ENCODE measurements at regions not wholly inside any gene's neighbourhood (a gene's known extent, or its start where the extent isn't known, plus 50 kb on each side); places are given as distances from the start of the nearest gene placed in this dataset.

DNA sequence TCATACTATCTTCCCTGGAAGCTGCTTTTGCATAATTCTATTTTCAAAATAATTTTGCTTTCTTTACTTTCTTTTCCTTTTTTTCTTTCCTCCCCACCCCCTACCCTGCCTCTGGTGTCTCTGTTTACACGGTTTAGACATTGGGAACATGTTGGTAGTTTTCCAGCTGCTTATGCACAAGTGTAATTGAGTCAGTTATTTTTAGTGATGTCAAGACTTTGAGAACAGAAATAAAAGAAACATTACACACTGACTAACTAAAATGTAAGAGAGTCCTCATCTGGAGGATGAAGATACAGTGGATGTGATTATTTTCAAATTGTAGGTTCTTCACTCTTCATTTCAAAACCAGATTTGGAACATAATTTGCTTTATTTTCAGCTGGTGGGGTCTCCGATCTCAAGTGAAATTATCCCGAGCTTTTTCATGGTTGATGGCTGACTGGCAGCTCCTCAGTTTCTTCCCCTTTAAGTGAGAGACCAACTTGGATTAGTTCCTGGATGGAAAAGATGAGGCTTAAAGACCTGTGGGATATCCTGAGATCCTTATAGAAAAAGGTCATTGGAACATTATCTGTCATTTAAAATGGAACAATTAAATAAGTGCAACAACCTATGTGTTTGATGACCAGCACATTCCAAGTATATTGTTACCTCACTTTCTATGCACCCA, 154.4 kb upstream of the ZNF462 start:
- no peak for DNase-seq (ENCODE audit: low spot score)

DNA sequence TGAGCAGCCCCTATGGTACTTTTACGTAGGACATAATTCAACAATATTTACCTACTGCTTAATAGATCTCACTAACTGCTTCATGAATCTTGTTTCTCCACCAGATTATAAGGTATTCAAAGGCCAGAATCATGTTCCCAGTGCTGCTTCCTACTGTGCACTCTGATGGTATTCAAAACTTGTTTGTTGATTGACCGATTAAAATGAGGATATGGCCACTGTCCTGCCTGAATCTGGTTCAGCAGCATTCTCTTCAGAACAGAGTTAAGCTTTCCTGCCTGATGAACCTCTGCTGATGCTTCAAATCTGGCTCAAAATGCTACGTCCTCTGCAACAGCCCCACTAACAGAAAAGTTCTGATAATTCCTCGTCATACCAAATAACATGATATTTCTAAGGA, 150.7 kb upstream of the ZNF462 start:
- no peak for DNase-seq (ENCODE audit: low spot score)

DNA sequence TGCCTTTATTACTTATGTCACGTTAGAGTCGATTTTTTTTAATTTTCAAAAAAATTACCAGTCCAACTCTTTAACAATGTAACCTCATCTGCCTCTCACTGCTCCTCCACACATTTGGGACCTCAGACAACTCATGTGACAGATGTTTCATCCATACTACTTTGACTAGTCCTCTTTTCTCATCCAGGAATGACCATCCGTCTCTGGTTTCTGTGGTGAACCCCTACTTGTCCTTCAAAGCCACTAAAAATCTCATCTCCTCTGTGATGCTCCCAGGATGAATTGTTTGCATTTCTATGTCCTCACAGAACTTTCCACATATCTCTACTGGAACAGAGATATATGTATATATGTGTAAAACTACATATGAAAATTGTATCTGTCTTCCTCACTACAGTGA, 149.8 kb upstream of the ZNF462 start:
- no peak for DNase-seq (ENCODE audit: low spot score)

DNA sequence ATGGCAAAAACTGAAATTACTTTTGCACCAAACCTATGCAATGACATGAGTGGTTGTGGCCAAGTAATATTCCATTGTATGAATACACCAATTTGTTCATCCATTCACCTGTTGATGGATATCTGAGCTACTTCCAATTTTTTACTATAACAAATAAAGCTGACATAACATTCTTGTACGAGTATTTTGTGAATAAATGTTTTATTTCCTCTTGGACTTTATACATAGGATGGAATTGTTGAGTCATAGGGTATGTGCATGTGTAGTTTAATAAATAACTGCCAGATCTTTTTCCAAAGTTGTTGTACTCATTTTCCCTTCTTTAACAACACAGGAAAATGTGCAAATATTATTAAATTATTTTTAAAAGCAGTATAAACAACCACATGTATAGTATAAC, 146.1 kb upstream of the ZNF462 start:
- DNase-seq (ENCODE audit: low spot score) = no peak

DNA sequence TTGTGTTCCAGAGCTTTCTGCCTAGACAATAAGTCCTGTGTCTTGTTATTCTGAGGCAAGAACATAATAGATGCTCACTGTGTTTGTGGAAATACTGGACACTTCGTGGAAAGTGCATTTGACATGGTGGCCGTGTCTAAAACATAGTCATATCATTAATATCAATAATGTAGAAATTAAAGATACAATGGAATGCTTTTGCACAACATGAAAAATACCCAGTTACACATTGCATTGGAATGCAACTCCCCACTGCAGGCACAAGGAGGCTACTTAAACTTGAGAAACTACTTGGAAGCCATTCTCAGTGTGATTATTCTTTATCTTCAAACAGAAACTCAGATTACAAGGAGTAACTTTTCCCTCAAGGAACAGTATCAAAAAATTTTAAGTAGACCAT, 145.3 kb upstream of the ZNF462 start:
- DNase-seq (ENCODE audit: low spot score) = no peak

DNA sequence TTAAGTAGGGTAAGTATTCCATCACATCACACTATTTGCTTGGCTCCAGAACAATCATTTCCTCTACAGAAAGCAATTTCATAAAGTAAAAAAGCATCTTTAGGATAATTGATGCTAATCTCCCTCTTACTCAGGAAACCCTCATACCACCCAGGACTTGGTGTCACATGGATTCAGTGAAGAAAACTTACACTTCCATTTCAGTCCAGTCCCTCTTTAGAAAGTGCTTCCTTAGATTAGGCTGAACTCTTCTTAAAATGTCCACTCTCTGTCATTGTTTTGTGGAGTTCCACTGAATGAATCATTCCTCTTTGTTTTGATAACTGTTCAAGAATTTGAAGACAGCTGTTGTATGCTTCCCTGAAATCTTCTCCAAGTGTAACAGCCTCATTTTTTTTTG, 144.0 kb upstream of the ZNF462 start:
- DNase-seq (ENCODE audit: low spot score) = no peak

DNA sequence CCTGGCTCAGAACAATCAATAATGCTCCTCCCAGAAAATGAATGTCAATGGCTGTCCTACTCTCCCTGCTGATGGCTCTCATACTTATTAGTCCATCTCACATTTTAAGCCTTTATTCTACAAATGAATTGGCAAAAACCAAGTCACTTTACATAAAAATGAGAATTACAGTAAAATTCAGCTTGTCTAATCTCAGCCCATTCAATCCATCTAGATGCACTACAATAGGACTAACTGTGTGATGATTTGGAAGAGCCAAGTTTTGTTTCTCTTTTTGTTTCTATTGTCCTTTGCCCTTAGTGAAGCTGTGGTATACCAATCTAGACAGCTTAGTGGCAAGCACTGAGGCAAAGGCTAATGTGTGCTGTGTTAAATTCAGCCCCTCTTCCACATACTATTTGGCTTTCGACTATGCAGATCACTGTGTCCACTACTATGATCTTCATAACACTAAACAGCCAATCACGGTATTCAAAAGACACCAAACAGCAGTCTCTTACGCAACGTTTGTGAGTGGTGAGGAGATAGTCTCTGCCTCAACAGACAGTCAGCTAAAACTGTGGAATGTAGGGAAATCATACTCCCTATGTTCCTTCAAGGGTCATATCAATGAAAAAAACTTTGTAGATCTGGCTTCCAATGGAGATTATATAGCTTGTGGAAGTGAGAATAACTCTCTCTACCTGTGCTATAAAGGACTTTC, 140.8 kb upstream of the ZNF462 start:
- DNase-seq (ENCODE audit: low spot score) = no peak

DNA sequence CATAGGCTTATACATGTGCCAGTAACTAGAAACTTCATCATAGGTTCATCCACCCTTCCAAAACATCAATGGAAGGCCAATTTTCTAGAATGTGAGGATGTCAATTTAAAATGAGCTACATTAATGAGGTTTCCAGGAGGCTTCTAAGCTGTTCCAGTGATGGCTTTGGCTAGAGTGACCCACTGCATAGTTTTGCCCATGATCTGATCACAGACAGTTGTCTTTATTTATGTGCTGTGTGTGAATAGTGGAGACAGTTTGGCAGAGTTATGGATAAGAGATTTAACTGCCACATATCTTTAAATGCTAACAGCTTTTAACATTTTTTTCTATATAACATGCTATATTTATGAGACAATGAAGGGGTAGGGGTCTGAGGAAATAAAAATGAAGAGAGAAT, 139.0 kb upstream of the ZNF462 start:
- no peak for DNase-seq (ENCODE audit: low spot score)

DNA sequence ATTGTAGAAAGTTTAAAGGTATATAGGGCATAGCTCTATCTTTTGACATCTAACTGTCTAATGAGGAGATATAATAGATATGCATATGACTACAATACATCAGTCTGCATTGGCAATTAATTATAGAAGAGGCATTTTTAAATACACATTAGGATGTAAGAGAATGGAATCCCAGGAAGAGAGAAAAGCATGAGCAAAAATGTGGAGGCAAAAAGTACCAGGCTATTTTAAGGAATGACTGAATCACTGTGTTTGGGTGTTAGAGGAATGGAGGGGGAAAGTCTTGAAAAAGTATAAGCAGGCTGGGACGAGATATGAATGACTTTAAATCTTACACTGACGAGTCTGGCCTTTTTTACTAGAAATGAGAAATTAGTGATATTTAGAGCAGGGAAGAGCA, 138.4 kb upstream of the ZNF462 start:
- DNase-seq (ENCODE audit: low spot score) = no peak

DNA sequence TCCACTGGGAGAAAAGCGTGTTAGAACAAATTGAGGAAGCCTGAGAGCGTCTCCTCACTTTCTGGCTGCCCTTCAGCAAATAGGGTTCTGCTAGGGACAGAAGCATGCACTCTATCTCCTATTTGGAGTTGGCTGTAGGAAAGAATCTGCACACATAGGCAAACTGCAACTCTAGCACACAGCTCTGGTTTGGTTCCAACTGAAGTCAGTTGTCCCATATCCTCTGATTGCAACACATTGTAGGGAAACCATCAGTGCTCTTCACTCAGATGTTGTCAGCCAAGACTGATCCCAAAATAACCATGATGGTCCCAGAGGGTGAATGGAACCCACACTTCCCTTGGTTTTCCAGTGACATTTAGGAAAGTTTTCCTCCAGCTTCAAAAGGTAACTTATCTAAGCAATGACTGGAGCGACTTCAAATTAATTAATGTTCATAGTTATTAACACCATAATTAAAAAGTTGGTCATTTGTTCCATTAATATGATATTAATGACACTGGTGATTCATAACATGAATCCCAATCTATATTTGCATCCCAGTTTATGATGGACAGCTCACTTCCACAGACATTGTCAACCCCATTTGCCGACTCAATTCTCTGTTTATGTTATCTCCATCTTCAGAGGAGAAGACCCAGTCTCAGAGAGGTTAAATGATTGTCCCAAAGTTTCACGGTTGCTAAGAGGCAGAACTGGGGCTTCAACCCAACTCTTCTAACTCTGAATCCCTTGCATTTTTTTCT, 136.7 kb upstream of the ZNF462 start:
- DNase-seq (ENCODE audit: low spot score) = no peak

DNA sequence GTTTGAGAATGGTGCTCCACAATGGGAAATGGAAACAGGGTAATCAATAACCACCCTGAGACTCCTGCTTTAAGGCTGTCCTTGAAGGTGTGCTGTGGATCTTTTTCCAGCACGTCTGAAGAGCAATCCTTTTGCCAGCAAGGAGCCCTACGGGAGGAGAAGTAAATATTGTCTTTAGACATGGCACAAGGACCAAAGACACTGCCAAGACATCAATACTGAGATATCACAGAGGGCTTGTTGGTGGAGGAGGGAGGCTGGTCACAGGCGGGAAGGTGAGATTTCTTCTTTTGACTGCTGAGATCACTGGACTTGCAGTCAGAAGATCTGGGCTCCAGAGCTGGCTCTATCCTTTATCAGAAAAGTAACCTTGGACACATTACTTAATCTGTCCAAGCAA, 135.0 kb upstream of the ZNF462 start:
- no peak for DNase-seq (ENCODE audit: low spot score)

DNA sequence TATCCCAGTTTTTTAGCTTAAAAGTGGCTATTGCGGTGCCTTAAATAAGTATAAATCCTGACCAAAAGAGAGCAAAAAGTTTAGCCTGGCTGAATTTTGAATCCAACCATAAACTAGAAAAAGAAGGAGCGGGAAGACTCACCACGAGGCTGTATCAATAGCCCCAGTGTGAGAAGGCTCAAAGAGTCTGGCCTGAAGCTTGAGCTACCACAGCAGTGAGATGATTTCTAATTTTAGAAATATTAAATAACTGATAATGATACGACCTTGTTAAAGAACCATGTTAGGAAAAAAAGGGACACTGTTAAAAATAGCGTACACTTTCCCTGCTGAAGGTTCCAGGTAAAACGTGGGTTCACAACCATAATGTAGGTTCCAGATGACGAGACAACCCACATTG, 134.1 kb upstream of the ZNF462 start:
- no peak for DNase-seq (ENCODE audit: low spot score)

DNA sequence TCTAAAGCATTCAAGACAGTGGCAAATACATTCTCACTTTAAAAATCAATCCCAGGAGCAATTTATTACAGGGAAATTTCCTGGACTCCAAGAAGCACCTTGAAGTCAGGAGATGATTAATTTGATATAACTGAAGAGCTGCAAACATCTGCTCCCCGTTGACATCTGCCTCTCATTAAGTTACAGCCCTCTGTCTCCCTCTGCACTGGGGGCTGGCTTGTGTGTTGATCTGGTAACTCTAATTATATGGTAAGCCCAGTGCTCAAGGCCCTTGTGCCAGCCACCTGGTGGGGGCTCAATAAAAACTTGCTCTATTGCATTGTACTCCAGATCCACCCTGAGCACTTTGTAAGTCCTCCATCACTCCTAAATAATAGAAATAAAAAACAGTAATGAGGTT, 131.1 kb upstream of the ZNF462 start:
- no peak for DNase-seq (ENCODE audit: low spot score)

DNA sequence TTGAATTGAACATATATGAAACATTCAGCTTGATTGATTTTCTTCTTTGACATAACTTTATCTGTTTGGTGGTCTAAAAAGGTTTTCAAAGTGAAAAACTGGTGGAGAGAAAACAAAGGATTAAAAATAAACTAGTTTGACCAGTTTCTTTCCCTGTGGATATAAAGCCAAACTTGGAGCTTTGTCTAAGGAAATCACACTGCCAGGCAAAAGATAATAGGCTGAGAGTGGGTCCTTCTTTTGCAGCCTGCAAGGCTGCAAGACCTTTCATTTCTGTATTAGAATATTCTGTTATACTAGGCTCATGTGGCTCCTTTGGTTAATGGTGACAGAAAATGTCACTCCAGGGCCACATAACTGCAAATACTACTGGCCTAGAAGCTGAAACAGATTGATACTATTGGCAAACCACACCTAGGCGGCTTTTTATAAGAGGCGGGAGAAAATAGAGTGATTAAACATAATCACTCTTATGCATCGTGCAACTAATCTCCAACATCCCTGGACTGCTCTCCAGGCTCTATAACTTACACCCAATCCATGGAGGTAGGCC, 129.1 kb upstream of the ZNF462 start:
- DNase-seq (ENCODE audit: low spot score) = no peak

DNA sequence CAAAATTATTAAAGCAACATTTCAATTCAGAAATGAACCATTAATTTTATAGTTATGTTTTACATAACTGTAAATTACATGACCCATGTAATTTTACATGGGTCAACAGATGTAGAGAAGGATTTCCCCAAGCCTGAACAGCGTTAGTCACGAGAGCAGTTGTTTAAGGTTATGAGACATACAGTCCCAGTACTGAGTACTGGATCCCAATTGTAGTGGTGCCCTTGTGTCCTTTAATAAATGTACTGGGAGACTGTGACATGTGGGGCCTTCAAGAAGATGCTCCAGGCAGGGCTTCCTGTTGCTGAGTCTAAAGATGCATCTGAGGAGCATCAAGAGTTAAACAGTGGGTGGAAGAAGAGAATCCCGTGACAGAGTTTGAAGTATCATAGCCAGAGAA, 125.5 kb upstream of the ZNF462 start:
- DNase-seq (ENCODE audit: low spot score) = no peak

DNA sequence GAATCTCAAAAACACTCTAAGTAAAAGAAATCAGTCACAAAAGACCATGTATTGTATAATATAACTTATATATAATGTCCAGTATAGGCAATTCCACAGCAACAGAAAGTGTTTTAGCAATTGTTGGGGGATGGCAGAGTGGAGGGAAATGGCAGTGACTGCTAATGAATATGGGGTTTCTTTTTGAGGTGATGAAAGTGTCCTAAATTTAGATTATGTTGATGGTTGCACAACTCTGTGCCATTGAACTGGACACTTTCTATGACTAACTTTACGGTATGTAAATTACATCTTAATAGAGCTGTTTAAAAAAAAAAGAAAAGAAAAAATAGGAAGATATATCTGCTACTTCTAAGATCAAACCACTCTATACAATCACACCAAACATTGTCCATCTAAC, 124.9 kb upstream of the ZNF462 start:
- DNase-seq (ENCODE audit: low spot score) = no peak

DNA sequence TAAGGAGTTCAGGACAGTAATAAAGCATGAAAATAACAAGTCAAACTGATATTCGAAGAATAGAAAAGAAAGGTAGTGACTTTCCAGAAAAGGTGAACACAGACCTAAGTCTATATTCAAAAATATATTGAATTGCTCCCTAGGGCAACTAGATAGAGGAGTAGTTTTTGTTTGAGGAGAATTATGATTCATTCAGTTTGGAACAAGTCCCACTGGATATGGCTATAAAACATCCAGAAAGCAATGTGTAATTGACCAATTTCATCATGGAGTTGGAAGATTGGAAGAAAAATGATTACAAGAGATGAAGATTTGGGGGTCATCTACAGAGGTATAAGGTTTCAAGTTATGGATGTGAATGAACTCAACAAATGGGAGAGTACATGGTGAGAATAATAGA, 117.5 kb upstream of the ZNF462 start:
- no peak for DNase-seq (ENCODE audit: low spot score)

DNA sequence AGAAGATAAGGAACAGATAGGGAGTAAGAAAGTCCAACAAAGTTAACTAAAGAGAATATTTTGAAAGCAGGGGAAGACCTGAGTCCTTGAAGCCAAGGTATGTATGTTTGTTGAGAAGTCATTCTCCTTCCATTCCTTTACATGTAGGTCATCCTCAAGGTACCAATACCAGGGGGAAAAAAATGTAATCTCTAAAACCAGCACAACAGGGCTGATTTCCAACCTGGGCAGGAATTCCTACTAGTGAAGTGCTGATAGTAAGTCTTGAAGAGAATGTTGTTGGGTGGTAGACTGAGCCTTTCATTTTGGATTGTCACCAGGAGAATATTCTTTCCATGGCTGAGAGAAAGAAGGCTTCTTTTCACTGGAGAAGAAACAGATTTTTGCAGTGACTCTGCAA, 117.1 kb upstream of the ZNF462 start:
- DNase-seq (ENCODE audit: low spot score) = no peak

DNA sequence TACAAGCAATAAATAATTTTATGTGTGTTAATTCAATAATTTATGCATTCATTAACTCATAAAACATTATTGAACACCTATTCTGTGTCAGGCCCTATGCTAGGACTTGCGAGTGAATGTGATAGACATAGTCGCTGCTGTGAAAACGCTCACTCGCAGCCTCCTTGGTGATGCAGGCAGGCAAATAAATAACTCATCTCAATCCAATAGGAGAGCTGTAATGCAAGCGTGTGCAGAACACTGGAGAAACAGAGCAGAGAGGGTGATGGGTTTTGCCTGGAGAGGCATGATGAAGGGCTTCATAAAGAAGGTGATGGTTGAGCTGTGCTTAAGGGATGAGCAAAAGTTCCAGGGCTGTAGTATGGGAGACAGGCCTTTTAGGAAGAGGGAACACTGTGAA, 111.3 kb upstream of the ZNF462 start:
- DNase-seq (ENCODE audit: low spot score) = no peak

DNA sequence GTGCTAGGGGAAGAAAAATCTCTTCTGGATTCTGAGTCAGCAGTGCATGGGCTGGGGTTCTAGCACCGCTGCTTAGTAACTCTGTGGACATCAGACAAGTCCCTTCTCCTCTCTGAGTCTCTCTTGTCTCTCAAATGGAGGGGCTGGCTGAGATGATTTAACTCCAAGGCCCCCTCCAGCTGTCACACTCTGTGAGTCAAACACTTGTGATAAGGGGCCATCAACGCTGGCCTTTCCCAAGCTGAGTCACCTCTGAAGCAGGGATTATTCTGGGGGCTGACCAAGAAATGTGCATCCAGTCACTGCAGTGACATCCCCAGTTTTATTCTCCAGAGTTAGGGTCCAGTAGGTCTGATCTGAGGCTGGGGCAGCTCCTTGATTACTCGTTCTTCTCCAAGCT, 110.4 kb upstream of the ZNF462 start:
- DNase-seq (ENCODE audit: low spot score) = no peak

DNA sequence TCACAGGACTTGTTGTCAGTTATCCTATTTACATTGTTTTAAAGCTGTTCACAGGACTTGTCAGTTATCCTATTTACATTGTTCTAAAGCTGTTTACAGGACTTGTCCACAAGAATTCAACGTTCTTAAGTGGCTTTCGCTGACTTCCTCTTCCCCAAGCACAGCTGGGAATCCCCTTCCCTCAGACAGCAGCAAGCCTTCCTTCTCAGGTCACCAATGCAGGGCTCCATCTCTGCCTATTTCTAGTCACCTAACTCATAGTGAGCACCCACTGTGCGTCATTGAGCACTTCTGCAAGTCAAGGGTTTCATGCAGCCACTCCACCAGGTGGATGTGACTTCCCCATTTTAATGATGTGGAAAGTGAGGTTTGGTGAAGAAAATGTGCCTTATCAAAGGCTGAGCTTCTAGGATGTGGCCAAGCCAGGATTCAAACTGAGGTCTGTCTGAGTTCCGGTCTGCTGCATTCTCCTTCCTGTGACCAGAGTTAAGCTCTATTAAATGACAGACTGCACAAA, 109.8 kb upstream of the ZNF462 start:
- DNase-seq (ENCODE audit: low spot score) = no peak

DNA sequence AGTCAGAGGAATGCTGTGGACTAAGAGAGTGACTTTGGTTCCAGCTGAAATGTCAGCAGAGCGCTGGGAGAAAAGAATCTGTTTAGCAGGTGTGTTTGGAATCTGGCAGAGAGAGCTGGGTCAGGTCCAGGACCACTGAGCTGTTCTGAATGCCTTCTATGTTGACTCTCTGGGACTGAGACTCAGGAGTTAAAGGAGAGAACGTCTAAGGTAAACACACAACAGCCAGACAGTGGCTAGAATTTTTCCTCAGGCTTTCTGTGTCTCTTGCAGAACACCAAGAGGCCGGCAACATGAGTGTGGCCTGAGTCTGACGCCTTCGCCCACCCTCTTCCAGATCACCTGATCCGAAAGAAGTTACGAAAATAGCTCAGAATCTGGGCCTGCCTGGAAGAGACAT, 107.2 kb upstream of the ZNF462 start:
- DNase-seq (ENCODE audit: low spot score) = no peak

DNA sequence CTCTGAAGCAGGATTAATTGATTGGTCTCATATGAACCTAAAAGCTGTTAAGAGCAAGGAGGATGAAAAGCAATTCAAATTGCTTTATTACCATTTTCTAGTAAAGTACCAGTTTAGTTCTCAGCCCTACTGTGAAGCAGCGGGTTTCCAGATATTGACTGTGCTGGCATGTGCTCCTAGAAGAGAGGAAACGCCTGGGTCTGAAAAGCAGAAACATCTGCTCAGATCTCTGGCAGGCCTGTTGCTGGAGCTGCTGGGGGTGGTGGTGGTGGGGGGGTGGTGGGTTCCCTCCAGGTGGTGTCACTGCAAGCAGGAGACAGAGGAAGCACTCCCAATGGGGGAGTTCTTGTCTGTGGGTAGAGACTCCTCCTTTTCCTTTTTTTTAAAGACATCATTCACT, 105.5 kb upstream of the ZNF462 start:
- DNase-seq (ENCODE audit: low spot score) = no peak
